HL-60 (cell line): ENCODE measurements at regions not wholly inside any gene's neighbourhood (a gene's known extent, or its start where the extent isn't known, plus 50 kb on each side); places are given as distances from the start of the nearest gene placed in this dataset.

Experiments
- GABPA ChIP-seq: IDR thresholded peaks from 2 replicates; pipeline ENCODE4 v1.6.1; 2012; ENCODE audit warnings: low read depth
- TF ChIP-seq, protein P1 (sequence below): IDR thresholded peaks from one replicate; pipeline ENCODE4 v1.5.1; 2011; ENCODE audit warnings: low read length, control low read depth, inconsistent platforms; ENCODE audit not compliant: insufficient read depth

DNA sequence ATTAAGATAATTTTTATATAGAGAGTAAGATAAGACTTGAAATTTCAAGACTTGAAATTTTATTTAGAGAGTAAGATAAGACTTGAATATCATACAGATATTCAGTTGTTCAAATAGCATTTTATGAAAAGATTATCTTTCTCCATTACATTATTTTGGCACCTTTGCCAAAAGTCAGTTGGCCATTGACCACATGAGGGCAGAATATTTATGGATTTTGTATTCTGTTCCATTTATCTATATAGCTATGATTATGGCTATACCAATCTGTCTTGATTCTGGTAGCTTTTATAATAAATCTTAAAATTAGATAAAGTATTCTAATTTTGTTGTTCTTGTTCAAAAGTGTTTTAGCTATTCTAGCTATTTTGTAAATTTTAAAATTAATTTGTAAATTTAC is 537.9 kb upstream of the GJE1 start:
- TF ChIP-seq, protein P1, sequence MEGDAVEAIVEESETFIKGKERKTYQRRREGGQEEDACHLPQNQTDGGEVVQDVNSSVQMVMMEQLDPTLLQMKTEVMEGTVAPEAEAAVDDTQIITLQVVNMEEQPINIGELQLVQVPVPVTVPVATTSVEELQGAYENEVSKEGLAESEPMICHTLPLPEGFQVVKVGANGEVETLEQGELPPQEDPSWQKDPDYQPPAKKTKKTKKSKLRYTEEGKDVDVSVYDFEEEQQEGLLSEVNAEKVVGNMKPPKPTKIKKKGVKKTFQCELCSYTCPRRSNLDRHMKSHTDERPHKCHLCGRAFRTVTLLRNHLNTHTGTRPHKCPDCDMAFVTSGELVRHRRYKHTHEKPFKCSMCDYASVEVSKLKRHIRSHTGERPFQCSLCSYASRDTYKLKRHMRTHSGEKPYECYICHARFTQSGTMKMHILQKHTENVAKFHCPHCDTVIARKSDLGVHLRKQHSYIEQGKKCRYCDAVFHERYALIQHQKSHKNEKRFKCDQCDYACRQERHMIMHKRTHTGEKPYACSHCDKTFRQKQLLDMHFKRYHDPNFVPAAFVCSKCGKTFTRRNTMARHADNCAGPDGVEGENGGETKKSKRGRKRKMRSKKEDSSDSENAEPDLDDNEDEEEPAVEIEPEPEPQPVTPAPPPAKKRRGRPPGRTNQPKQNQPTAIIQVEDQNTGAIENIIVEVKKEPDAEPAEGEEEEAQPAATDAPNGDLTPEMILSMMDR: no peak
- TF ChIP-seq GABPA: no peak
